Ishikawa (cell line): ENCODE measurements at regions not wholly inside any gene's neighbourhood (a gene's known extent, or its start where the extent isn't known, plus 50 kb on each side); places are given as distances from the start of the nearest gene placed in this dataset.

ENCODE experiments used
- CEBPB ChIP-seq: IDR thresholded peaks from 2 replicates; pipeline ENCODE4 v1.6.1; 2012
- CREB1 ChIP-seq: IDR thresholded peaks from 2 replicates; pipeline ENCODE4 v1.6.1; 2012; ENCODE audit warnings: low read depth
- EGR1 ChIP-seq: IDR thresholded peaks from 2 replicates; pipeline ENCODE4 v1.6.1; 2012
- EP300 ChIP-seq: IDR thresholded peaks from 2 replicates; pipeline ENCODE4 v1.6.1; 2012; ENCODE audit warnings: borderline replicate concordance
- FOXM1 ChIP-seq: IDR thresholded peaks from 2 replicates; pipeline ENCODE4 v1.6.1; 2012; ENCODE audit warnings: low read depth, borderline replicate concordance
- NFIC ChIP-seq: IDR thresholded peaks from 2 replicates; pipeline ENCODE4 v1.6.1; 2012
- RAD21 ChIP-seq: IDR thresholded peaks from 2 replicates; pipeline ENCODE4 v1.6.1; 2012; ENCODE audit warnings: low read depth
- TAF1 ChIP-seq: IDR thresholded peaks from 2 replicates; pipeline ENCODE4 v1.6.1; 2012; ENCODE audit warnings: low read depth, mild to moderate bottlenecking
- TCF12 ChIP-seq: IDR thresholded peaks from 2 replicates; pipeline ENCODE4 v1.6.1; 2012; ENCODE audit warnings: low read depth
- TEAD4 ChIP-seq: IDR thresholded peaks from 2 replicates; pipeline ENCODE4 v1.6.1; 2012
- YY1 ChIP-seq: IDR thresholded peaks from 2 replicates; pipeline ENCODE4 v1.6.1; 2012; ENCODE audit warnings: low read depth
- ZBTB7A ChIP-seq: IDR thresholded peaks from 2 replicates; pipeline ENCODE4 v1.6.1; 2012; ENCODE audit warnings: low read depth
- TF ChIP-seq, protein P1 (sequence below): IDR thresholded peaks from 2 replicates; pipeline ENCODE4 v1.6.1; 2012
- TF ChIP-seq, protein P2 (sequence below): IDR thresholded peaks from 2 replicates; pipeline ENCODE4 v1.6.1; 2012
- TF ChIP-seq, protein P3 (sequence below): IDR thresholded peaks from 2 replicates; pipeline ENCODE4 v1.6.1; 2012; ENCODE audit warnings: low read depth, mild to moderate bottlenecking

DNA sequence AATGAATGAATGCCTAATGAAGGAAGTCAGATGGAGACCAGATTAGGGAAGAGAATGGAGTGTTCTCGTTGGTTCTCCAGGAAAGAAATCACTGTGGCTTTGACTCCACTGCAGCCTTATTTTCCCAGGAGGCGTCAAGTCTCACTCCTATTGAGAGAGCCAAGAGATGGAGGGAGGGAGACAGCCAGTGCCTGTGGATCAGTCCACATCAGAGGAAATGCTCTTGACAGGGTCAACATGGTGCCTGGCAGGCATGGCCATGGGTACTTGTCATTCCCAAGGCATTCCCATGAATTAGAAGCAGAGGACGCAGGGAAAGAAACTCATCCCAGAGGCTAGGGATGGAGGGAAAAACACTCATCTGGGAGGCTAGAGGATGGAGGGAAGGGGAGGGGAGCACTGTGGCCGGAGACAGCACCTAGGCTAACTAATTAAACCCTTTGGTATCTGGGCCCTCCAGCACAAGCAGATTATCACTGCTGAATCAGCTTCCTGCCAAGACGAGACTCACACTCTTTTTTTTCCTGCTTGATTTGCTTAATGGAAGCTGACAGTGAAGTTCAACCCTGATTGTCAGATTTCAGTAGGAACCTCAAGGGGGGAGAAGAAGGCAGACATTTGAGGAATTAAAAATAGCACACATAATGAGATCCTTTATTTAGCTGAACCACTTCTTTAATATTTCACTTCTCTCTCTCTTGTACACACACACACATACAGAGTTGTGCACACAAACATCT is 1233.2 kb upstream of the AUTS2 start:
- no peak for TF ChIP-seq CREB1
- no peak for TF ChIP-seq YY1
- TF ChIP-seq TEAD4 = no peak
- no peak for TF ChIP-seq EGR1
- TF ChIP-seq, protein P1, sequence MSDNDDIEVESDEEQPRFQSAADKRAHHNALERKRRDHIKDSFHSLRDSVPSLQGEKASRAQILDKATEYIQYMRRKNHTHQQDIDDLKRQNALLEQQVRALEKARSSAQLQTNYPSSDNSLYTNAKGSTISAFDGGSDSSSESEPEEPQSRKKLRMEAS = no peak
- no peak for TF ChIP-seq NFIC
- TF ChIP-seq TAF1 = no peak
- no peak for TF ChIP-seq EP300
- TF ChIP-seq TCF12 = no peak
- TF ChIP-seq, protein P2, sequence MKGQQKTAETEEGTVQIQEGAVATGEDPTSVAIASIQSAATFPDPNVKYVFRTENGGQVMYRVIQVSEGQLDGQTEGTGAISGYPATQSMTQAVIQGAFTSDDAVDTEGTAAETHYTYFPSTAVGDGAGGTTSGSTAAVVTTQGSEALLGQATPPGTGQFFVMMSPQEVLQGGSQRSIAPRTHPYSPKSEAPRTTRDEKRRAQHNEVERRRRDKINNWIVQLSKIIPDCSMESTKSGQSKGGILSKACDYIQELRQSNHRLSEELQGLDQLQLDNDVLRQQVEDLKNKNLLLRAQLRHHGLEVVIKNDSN = no peak
- TF ChIP-seq FOXM1 = no peak
- no peak for TF ChIP-seq ZBTB7A

DNA sequence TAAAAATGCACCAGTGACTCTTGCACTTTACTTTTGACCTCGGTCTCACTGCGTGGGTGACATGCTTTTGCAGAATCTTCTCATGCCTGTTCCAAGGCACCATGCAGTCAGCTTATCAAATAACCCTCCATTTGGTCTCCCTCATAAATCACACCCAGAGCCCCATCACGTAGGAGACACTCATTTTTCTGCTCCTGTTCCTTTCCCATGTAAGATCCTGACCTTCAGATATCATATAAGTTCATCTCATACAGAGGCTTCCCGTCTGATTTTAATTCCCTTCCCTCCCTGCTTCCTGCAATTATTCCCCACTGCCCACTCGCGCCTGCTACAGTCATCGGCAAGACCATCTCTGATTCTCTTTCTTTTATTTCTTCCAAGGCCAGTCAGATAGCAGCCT is 1226.3 kb upstream of the AUTS2 start:
- TF ChIP-seq TAF1 (no peak), RAD21 (no peak), CEBPB (no peak), TEAD4 (no peak), YY1 (no peak), NFIC (no peak), EP300 (no peak), CREB1 (no peak), TCF12 (no peak), ZBTB7A (no peak), FOXM1 (no peak), EGR1 (no peak)
- TF ChIP-seq, protein P3, sequence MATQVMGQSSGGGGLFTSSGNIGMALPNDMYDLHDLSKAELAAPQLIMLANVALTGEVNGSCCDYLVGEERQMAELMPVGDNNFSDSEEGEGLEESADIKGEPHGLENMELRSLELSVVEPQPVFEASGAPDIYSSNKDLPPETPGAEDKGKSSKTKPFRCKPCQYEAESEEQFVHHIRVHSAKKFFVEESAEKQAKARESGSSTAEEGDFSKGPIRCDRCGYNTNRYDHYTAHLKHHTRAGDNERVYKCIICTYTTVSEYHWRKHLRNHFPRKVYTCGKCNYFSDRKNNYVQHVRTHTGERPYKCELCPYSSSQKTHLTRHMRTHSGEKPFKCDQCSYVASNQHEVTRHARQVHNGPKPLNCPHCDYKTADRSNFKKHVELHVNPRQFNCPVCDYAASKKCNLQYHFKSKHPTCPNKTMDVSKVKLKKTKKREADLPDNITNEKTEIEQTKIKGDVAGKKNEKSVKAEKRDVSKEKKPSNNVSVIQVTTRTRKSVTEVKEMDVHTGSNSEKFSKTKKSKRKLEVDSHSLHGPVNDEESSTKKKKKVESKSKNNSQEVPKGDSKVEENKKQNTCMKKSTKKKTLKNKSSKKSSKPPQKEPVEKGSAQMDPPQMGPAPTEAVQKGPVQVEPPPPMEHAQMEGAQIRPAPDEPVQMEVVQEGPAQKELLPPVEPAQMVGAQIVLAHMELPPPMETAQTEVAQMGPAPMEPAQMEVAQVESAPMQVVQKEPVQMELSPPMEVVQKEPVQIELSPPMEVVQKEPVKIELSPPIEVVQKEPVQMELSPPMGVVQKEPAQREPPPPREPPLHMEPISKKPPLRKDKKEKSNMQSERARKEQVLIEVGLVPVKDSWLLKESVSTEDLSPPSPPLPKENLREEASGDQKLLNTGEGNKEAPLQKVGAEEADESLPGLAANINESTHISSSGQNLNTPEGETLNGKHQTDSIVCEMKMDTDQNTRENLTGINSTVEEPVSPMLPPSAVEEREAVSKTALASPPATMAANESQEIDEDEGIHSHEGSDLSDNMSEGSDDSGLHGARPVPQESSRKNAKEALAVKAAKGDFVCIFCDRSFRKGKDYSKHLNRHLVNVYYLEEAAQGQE = no peak
- TF ChIP-seq, protein P2 = no peak
- TF ChIP-seq, protein P1 = no peak

DNA sequence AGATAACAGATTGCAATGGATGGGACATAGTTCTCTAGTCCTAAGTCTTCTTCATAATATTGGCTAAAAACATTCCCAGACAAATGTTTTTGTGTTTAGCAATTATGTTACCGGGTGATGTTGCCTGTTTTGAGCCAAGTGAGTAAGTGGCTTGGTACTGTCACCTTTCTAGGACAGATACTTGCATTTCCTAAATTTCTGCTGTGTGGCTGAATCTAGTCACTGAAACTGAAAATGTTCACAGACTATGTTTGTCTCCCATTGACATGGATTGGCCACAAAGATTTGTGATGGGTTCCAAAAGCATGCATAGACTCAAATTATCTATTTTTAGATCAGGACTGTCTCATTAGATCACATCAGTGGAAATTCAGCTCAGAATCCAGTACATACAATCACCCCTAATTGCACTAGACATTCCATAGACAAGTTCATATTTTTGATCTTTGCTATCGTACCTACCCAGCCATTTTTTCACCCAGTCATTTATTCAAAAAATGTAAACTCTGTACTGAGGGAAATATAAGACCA is 1222.1 kb upstream of the AUTS2 start:
- TF ChIP-seq, protein P1 = no peak
- TF ChIP-seq RAD21 = no peak
- TF ChIP-seq EGR1 = no peak
- TF ChIP-seq, protein P3 = no peak
- no peak for TF ChIP-seq ZBTB7A
- TF ChIP-seq, protein P2 = no peak
- TF ChIP-seq CEBPB = no peak

DNA sequence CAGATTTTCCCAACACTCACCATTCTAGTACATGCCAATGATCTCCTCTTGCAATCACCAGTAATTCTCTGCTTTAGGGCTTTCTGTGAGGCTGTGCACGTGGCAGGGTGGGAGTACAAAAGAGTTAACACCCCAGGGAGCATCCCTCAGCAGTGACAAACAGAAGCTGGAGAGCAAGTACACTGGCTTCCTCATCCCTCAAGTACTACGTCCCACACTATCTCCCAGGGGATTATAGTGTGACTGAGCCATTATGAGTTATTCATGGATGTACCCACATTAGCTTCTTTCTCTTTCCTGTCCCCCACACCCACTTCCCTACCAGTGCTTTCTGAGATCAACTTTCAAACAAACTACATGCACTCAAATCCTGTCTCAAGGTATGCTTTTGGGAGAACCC is 1216.5 kb upstream of the AUTS2 start:
- TF ChIP-seq EP300 = no peak
- TF ChIP-seq FOXM1 = no peak
- TF ChIP-seq TAF1 = no peak
- TF ChIP-seq, protein P2 = no peak
- no peak for TF ChIP-seq NFIC
- TF ChIP-seq RAD21 = no peak
- TF ChIP-seq, protein P1 = no peak
- no peak for TF ChIP-seq EGR1
- TF ChIP-seq TCF12 = no peak
- TF ChIP-seq YY1 = no peak
- TF ChIP-seq CREB1 = no peak
- no peak for TF ChIP-seq TEAD4
- no peak for TF ChIP-seq CEBPB
- no peak for TF ChIP-seq ZBTB7A
